Stimulated activated CD4-positive, alpha-beta T cell treated with anti-CD3 and anti-CD28 coated beads, TNF-alpha, amount 100 ng/mL, for 1 hour (primary cell): ENCODE measurements at regions not wholly inside any gene's neighbourhood (a gene's known extent, or its start where the extent isn't known, plus 50 kb on each side); places are given as distances from the start of the nearest gene placed in this dataset.

Experiments used
- DNase-seq, 3 donors: peaks; one replicate each; pipeline ENCODE4 v3.0.0-alpha.2; 2020; ENCODE audit warnings: low read depth in 3 of 3, low spot score in 1 of 3

- no peak for DNase-seq
These were observed 211.8 kb downstream of the SLC7A11 start for GRCh38 chr4:138030375-138030774.

GRCh38 chr4:138028923-138029322, 213.2 kb downstream of the SLC7A11 start:
- DNase-seq, result no peak

GRCh38 chr4:138021139-138021830, 220.9 kb downstream of the SLC7A11 start:
- DNase-seq, result no peak

GRCh38 chr4:138014590-138015288, 227.4 kb downstream of the SLC7A11 start:
- DNase-seq, result no peak

GRCh38 chr4:138013625-138014024, 228.5 kb downstream of the SLC7A11 start:
- no peak for DNase-seq

GRCh38 chr4:138010639-138011038, 231.5 kb downstream of the SLC7A11 start:
- DNase-seq, result no peak

- DNase-seq, result no peak
These were observed 234.6 kb downstream of the SLC7A11 start for GRCh38 chr4:138007572-138007971.

GRCh38 chr4:138005486-138005885, 236.7 kb downstream of the SLC7A11 start:
- DNase-seq, result no peak

GRCh38 chr4:138003248-138003647, 238.9 kb downstream of the SLC7A11 start:
- no peak for DNase-seq

GRCh38 chr4:137998666-137999429, 243.3 kb downstream of the SLC7A11 start:
- DNase-seq, result no peak

GRCh38 chr4:137997496-137997895, 244.7 kb downstream of the SLC7A11 start:
- DNase-seq, result no peak

- DNase-seq, result no peak
These were observed 247.3 kb downstream of the SLC7A11 start for GRCh38 chr4:137994853-137995252.

GRCh38 chr4:137993232-137993631, 248.9 kb downstream of the SLC7A11 start:
- no peak for DNase-seq

GRCh38 chr4:137981277-137981676, 260.9 kb downstream of the SLC7A11 start:
- no peak for DNase-seq

GRCh38 chr4:137980641-137981040, 261.5 kb downstream of the SLC7A11 start:
- DNase-seq, result no peak

- DNase-seq, result no peak
These were observed 262.2 kb downstream of the SLC7A11 start for GRCh38 chr4:137979938-137980337.

- no peak for DNase-seq
These were observed 273.0 kb downstream of the SLC7A11 start for GRCh38 chr4:137968956-137969678.

GRCh38 chr4:137967480-137968190, 274.5 kb downstream of the SLC7A11 start:
- no peak for DNase-seq

- DNase-seq, result no peak
These were observed 275.6 kb downstream of the SLC7A11 start for GRCh38 chr4:137966504-137966903.

- DNase-seq, result no peak
These were observed 281.1 kb downstream of the SLC7A11 start for GRCh38 chr4:137961051-137961438.
